HCT116 (cell line): ENCODE measurements at regions not wholly inside any gene's neighbourhood (a gene's known extent, or its start where the extent isn't known, plus 50 kb on each side); places are given as distances from the start of the nearest gene placed in this dataset.

Source experiments
- ATAC-seq: fragments of 200-7000 bp; cut with Tn5 transposase; 2 replicates; pipeline ENCODE4 v1.9.1; 2020; ENCODE audit warnings: mild to moderate bottlenecking, moderate library complexity
- BruUV-seq: library from RNA; stranded (reverse); fragments of 400-500 nt; replicated peaks from 2 replicates; lab custom pipeline; 2021; lab: Mats Ljungman, UMichigan
- CTCF ChIA-PET: fragments of 300-600 bp; sonication (Branson Sonifier 250); formaldehyde crosslinking; loops from one replicate; lab custom pipeline; 2021; ENCODE audit warnings: antibody characterized with exemption; lab: Charles Lee
- POLR2A ChIA-PET: fragments of 300-600, 350-600 bp; sonication (Branson Sonifier 250); formaldehyde crosslinking; loops from one replicate; lab custom pipeline; 2021; ENCODE audit warnings: antibody characterized with exemption; lab: Charles Lee
- RAD21 ChIA-PET, 2 experiments: fragments of 300-600 bp; sonication (Branson Sonifier 250); formaldehyde crosslinking; loops; one replicate each; lab custom pipeline; 2023; ENCODE audit warnings: low total read pairs in 2 of 2; ENCODE audit not compliant: uncharacterized antibody in 2 of 2, unreplicated experiment in 2 of 2, low non-redundant PET in 1 of 2; lab: Charles Lee
- DNase-seq: peaks from one replicate; pipeline ENCODE4 v3.0.0-alpha.2; 2010; ENCODE audit warnings: low read depth, low spot score
- H2AFZ ChIP-seq: fragments of 200-600 bp; shearing (Covaris generic), sonication (generic); 2 replicates; pipeline ENCODE4 v1.6.1; 2017; ENCODE audit warnings: low read depth, mixed run types, mixed read lengths, antibody characterized with exemption, low read length; ENCODE audit not compliant: poor library complexity, severe bottlenecking
- H3K27ac ChIP-seq: 2 replicates; pipeline ENCODE4 v1.5.1; 2012; ENCODE audit warnings: low read depth, low read length
- H3K27me3 ChIP-seq: fragments of 200-600 bp; sonication (generic); 2 replicates; pipeline ENCODE4 v1.6.1; 2016; ENCODE audit warnings: mixed run types, low read length, mixed read lengths; ENCODE audit not compliant: insufficient read depth
- H3K36me3 ChIP-seq, 2 experiments: fragments of 200-500 bp in 1 of 2; fragments of 200-600 bp in 1 of 2; sonication (Bioruptor generic) in 1 of 2; sonication (generic) in 1 of 2; 2 replicates each; pipeline versions ENCODE4 v1.5.1 to v1.6.1; 2014 to 2016; ENCODE audit warnings: low read length in 2 of 2, inconsistent platforms in 1 of 2, mixed read lengths in 1 of 2, mixed run types in 1 of 2; ENCODE audit not compliant: insufficient read depth in 2 of 2, control insufficient read depth in 1 of 2
- H3K4me1 ChIP-seq, 2 experiments: fragments of 200-600 bp in 1 of 2; sonication (generic) in 1 of 2; 2 replicates each; pipeline versions ENCODE4 v1.5.1 to v1.6.1; 2012 to 2017; ENCODE audit warnings: low read length in 2 of 2, inconsistent platforms in 1 of 2, mild to moderate bottlenecking in 1 of 2, mixed read lengths in 1 of 2, mixed run types in 1 of 2, moderate library complexity in 1 of 2; ENCODE audit not compliant: insufficient read depth in 2 of 2, control insufficient read depth in 1 of 2
- H3K4me2 ChIP-seq: fragments of 200-600 bp; sonication (generic); 2 replicates; pipeline ENCODE4 v1.6.1; 2017; ENCODE audit warnings: mixed run types, low read length, mixed read lengths
- H3K4me3 ChIP-seq, 2 experiments: fragments of 200-600 bp in 1 of 2; sonication (generic) in 1 of 2; replicated peaks in 1 of 2; 2 replicates each; pipeline ENCODE4 v1.5.1; 2011 to 2016; ENCODE audit warnings: low read length in 2 of 2, control low read depth in 1 of 2, low read depth in 1 of 2, mild to moderate bottlenecking in 1 of 2, mixed read lengths in 1 of 2, mixed run types in 1 of 2
- H3K79me2 ChIP-seq: fragments of 200-600 bp; sonication (generic); 2 replicates; pipeline ENCODE4 v1.6.1; 2017; ENCODE audit warnings: mild to moderate bottlenecking, mixed run types, low read length, moderate library complexity, mixed read lengths; ENCODE audit not compliant: insufficient read depth
- H3K9ac ChIP-seq: fragments of 200-600 bp; sonication (generic); 2 replicates; pipeline ENCODE4 v1.6.1; 2016; ENCODE audit warnings: low read length, mixed read lengths
- H3K9me2 ChIP-seq: fragments of 200-600 bp; sonication (generic), shearing (Covaris generic); 2 replicates; pipeline ENCODE4 v1.6.1; 2017; ENCODE audit warnings: mixed run types, mild to moderate bottlenecking, moderate library complexity; ENCODE audit not compliant: insufficient read depth
- H3K9me3 ChIP-seq, 2 experiments: fragments of 200-500 bp in 1 of 2; fragments of 200-600 bp in 1 of 2; sonication (Bioruptor generic) in 1 of 2; sonication (generic) in 1 of 2; 2 replicates each; pipeline ENCODE4 v1.6.1; 2014 to 2017; ENCODE audit warnings: low read length in 2 of 2, mixed read lengths in 2 of 2, inconsistent platforms in 1 of 2, low read depth in 1 of 2, mild to moderate bottlenecking in 1 of 2, mixed run types in 1 of 2, moderate library complexity in 1 of 2; ENCODE audit not compliant: control insufficient read depth in 1 of 2, insufficient read depth in 1 of 2
- H4K20me1 ChIP-seq: fragments of 200-600 bp; sonication (generic), shearing (Covaris generic); 2 replicates; pipeline ENCODE4 v1.6.1; 2017; ENCODE audit warnings: mixed run types, mild to moderate bottlenecking, moderate library complexity; ENCODE audit not compliant: insufficient read depth
- CBX3 ChIP-seq: IDR thresholded peaks from 2 replicates; pipeline ENCODE4 v1.6.1; 2012; ENCODE audit warnings: low read depth
- CTCF ChIP-seq, 3 experiments: fragments of 200-600 bp in 1 of 3; sonication (generic) in 1 of 3; IDR thresholded peaks in 2 of 3; conservative IDR thresholded peaks in 1 of 3; 2 replicates each; pipeline ENCODE4 v1.5.1; 2012 to 2017; ENCODE audit warnings: low read depth in 2 of 3, low read length in 2 of 3, antibody characterized with exemption in 1 of 3, borderline replicate concordance in 1 of 3, control low read depth in 1 of 3, mild to moderate bottlenecking in 1 of 3, mixed read lengths in 1 of 3, mixed run types in 1 of 3, moderate library complexity in 1 of 3; ENCODE audit not compliant: insufficient read depth in 1 of 3
- EGR1 ChIP-seq: IDR thresholded peaks from 2 replicates; pipeline ENCODE4 v1.6.1; 2012; ENCODE audit warnings: low read depth
- ELF1 ChIP-seq: IDR thresholded peaks from 2 replicates; pipeline ENCODE4 v1.6.1; 2012; ENCODE audit warnings: low read depth, borderline replicate concordance
- EZH2 ChIP-seq: fragments of 200-600 bp; sonication (generic); IDR thresholded peaks from 2 replicates; pipeline ENCODE4 v1.6.1; 2017; ENCODE audit warnings: antibody characterized with exemption, mixed run types
- EZH2phosphoT487 ChIP-seq: fragments of 200-600 bp; IDR thresholded peaks from 2 replicates; pipeline ENCODE4 v1.6.1; 2018; ENCODE audit warnings: antibody characterized with exemption, borderline replicate concordance
- FOSL1 ChIP-seq: IDR thresholded peaks from 2 replicates; pipeline ENCODE4 v1.6.1; 2012; ENCODE audit warnings: low read depth
- JUND ChIP-seq: IDR thresholded peaks from 2 replicates; pipeline ENCODE4 v1.6.1; 2012
- MAX ChIP-seq: IDR thresholded peaks from 2 replicates; pipeline ENCODE4 v1.6.1; 2012
- POLR2A ChIP-seq: IDR thresholded peaks from 2 replicates; pipeline ENCODE4 v1.7.0; 2011; ENCODE audit warnings: borderline replicate concordance; ENCODE audit not compliant: insufficient read depth, insufficient read length; ENCODE audit errors: extremely low read depth
- POLR2AphosphoS5 ChIP-seq: IDR thresholded peaks from 2 replicates; pipeline ENCODE4 v1.6.1; 2011; ENCODE audit warnings: mild to moderate bottlenecking, low read depth, low read length, moderate library complexity
- RAD21 ChIP-seq: IDR thresholded peaks from 2 replicates; pipeline ENCODE4 v1.6.1; 2012; ENCODE audit warnings: low read depth, mild to moderate bottlenecking
- REST ChIP-seq: IDR thresholded peaks from 2 replicates; pipeline ENCODE4 v1.6.1; 2012; ENCODE audit warnings: low read depth
- SIN3A ChIP-seq: IDR thresholded peaks from 2 replicates; pipeline ENCODE4 v1.6.1; 2012; ENCODE audit warnings: low read depth
- SRF ChIP-seq: IDR thresholded peaks from 2 replicates; pipeline ENCODE4 v1.6.1; 2012; ENCODE audit warnings: low read depth
- TCF7L2 ChIP-seq: IDR thresholded peaks from 2 replicates; pipeline ENCODE4 v1.7.0; 2011; ENCODE audit warnings: borderline replicate concordance, inconsistent platforms; ENCODE audit not compliant: insufficient read depth, insufficient read length; ENCODE audit errors: extremely low read depth
- YY1 ChIP-seq: IDR thresholded peaks from 2 replicates; pipeline ENCODE4 v1.6.1; 2011; ENCODE audit warnings: low read length, low read depth, moderate library complexity, mild to moderate bottlenecking; ENCODE audit not compliant: insufficient replicate concordance; ENCODE audit errors: extremely low read depth
- ZBTB33 ChIP-seq: IDR thresholded peaks from 2 replicates; pipeline ENCODE4 v1.6.1; 2011; ENCODE audit warnings: mild to moderate bottlenecking, low read length, moderate library complexity; ENCODE audit not compliant: insufficient replicate concordance; ENCODE audit errors: extremely low read depth
- ZFX ChIP-seq: fragments of 450-650 bp; IDR thresholded peaks from 2 replicates; pipeline ENCODE4 v1.6.1; 2017
- ZNF274 ChIP-seq: fragments of 200-500 bp; sonication (Bioruptor generic); IDR thresholded peaks from 2 replicates; pipeline ENCODE4 v1.6.1; 2014; ENCODE audit warnings: mild to moderate bottlenecking, low read depth, low read length, inconsistent platforms
- intact Hi-C: fragments of 100-400 bp; cut with micrococcal nuclease; formaldehyde crosslinking; loops from 2 replicates; pipeline ENCODE4 v1.10.0; 2022

- H3K27ac ChIP-seq, result no peak overlapping the region
- ChIA-PET RAD21 (no interaction called here), POLR2A (no interaction called here), CTCF (no interaction called here)
- no peak for TF ChIP-seq EZH2phosphoT487
- no peak for TF ChIP-seq REST
- TF ChIP-seq ZBTB33, result no peak
- TF ChIP-seq JUND, result no peak
- TF ChIP-seq SRF, result no peak
- no peak for TF ChIP-seq CTCF (IDR thresholded peaks at IDR 0.05 in 2 of 3, conservative IDR thresholded peaks at IDR 0.05 in 1 of 3; ENCODE audit: borderline replicate concordance in 1 of 3, insufficient read depth in 1 of 3, low read depth in 2 of 3, low read length in 2 of 3)
- no peak for TF ChIP-seq EGR1
- no peak for TF ChIP-seq FOSL1
- TF ChIP-seq RAD21, result no peak
- TF ChIP-seq ZFX, result no peak
- no peak for TF ChIP-seq ZNF274
- TF ChIP-seq CBX3, result no peak
- TF ChIP-seq POLR2A, result no peak
- no peak for TF ChIP-seq ELF1
- no peak for TF ChIP-seq YY1
- no peak for TF ChIP-seq MAX
- TF ChIP-seq SIN3A, result no peak
- no peak for TF ChIP-seq TCF7L2
- TF ChIP-seq EZH2, result no peak
- TF ChIP-seq POLR2AphosphoS5, result no peak
- no peak for DNase-seq
- H3K27me3 ChIP-seq, result no peaks in the 10 kb centered on the region
- ATAC-seq, result no peak
- H3K79me2 ChIP-seq, result no peaks in the 10 kb centered on the region
- H3K9me2 ChIP-seq, result no peaks in the 10 kb centered on the region
- no peak overlapping the region for H3K9ac ChIP-seq
- no peak overlapping the region for H3K4me2 ChIP-seq
- H3K4me3 ChIP-seq, result no peak overlapping the region
- no peaks in the 10 kb centered on the region for H3K4me1 ChIP-seq
- intact Hi-C loops, result no loop called here
- H3K36me3 ChIP-seq, result no peaks in the 10 kb centered on the region
- no TSS peak for BruUV-seq
- H2AFZ ChIP-seq, result no peak overlapping the region
- H3K9me3 ChIP-seq, result no peaks in the 10 kb centered on the region
- no peaks in the 10 kb centered on the region for H4K20me1 ChIP-seq
Measured at GRCh38 chr14:65345266-65345665, 67.3 kb upstream of the FUT8 start.
